GM21528 (cell line): ENCODE measurements at regions not wholly inside any gene's neighbourhood (a gene's known extent, or its start where the extent isn't known, plus 50 kb on each side); places are given as distances from the start of the nearest gene placed in this dataset.

Experiments used
- ATAC-seq: cut with Tn5 transposase; IDR thresholded peaks from one replicate; pipeline ENCODE4 v1.9.1; 2021; ENCODE audit warnings: mild to moderate bottlenecking, moderate library complexity; ENCODE audit not compliant: unreplicated experiment, low FRiP score

DNA sequence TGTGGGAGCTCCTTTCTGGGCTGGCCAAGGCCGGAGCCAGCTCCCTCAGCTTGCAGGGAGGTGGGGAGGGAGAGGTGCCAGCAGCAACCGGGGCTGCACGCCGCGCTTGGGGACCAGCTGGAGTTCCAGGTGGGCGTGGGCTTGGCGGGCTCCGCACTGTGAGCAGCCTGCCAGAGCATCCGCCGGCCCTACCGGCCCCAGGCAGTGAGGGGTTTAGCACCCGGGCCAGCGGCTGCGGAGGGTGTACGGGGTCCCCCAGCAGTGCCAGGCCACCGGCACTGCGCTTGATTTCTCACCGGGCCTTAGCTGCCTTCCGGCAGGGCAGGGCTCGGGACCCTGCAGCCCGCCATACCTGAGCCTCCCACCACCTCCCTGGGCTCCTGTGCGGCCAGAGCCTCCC lies 651.0 kb upstream of the ARPP21 start:
- ATAC-seq = no peak

GRCh38 chr3:34995796-34996430 lies 643.4 kb upstream of the ARPP21 start:
- ATAC-seq = no peak

GRCh38 chr3:34998902-34999301 lies 640.4 kb upstream of the ARPP21 start:
- ATAC-seq = no peak

- no peak for ATAC-seq
These were observed 627.1 kb upstream of the ARPP21 start for GRCh38 chr3:35012214-35012613.

DNA sequence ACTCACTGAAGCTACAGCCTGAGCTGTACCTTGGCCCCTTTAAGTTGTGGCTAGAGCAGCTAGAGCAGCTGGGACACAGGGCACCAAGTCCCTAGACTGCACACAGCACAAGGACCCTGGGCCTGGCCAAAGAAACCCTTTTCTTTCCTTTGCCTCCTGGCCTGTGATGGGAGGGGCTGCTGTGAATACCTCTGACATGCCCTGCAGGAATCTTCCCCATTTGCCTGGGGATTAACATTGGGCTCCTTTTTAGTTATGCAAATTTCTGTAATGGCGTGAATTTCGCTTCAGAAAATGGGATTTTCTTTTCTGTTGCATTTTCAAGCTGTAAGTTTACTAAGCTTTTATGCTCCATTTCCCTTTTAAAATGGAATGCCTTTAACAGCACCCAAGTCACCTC lies 611.2 kb upstream of the ARPP21 start:
- no peak for ATAC-seq

GRCh38 chr3:35042210-35042991 lies 596.9 kb upstream of the ARPP21 start:
- ATAC-seq = no peak

DNA sequence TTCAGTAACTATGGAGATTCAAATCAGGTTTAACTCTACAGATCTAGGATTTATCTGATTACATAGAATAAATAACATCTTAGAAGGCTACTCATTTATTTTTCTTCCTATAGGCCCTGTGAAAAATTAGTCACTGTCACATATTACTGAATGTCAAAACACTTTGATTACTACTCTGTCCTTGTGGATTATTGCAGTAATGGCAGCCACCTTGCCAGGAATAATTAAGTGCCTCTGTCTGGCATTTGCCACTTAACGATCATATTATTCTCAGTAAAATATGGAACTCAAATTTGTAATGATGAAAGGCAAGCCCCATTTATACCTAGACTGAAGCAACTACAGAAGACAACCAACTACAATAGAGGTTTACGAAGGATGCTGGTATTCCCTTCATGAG lies 596.3 kb upstream of the ARPP21 start:
- ATAC-seq = no peak

- no peak for ATAC-seq
These were observed 595.1 kb upstream of the ARPP21 start for GRCh38 chr3:35044190-35044589.

GRCh38 chr3:35045118-35045517 lies 594.2 kb upstream of the ARPP21 start:
- no peak for ATAC-seq

GRCh38 chr3:35064761-35065160 lies 574.6 kb upstream of the ARPP21 start:
- ATAC-seq = no peak

DNA sequence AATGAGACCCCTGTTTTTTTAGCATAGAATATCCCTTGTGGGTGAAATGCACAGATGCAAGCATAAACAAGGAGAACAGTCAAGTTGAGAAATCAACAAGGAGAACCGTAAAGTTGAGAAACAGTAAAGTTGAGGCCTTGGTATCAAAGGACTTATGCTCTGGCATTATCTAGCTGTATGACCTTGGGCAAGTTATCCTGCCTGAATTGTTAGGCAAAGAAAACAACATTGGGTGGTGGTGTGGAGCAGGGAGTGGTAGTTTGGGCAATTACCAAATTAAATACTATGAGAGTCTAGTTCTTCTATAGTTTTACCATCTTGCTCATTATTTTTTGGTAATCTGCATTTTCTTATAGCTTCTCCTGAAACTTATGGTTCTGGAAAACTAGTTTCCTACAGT lies 573.4 kb upstream of the ARPP21 start:
- ATAC-seq = no peak

DNA sequence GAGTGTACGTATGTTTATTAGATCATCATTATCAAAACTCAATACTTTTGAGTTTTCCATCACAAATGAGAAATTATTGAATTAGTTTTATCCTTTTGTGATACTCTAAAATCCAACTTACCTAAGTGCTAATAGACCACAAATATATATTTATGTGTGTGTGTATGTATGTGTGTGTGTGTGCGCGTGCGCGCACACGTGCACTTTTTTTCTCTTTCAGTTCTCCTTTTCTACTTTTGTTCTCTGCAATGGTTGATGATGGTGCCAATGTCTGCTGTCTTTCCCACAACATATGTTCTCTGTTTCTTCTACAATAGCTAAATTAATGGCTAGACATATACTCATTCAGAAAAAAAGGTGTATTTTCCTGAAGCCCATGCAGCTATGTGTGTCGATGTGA lies 571.6 kb upstream of the ARPP21 start:
- no peak for ATAC-seq

GRCh38 chr3:35070088-35070487 lies 569.2 kb upstream of the ARPP21 start:
- no peak for ATAC-seq

DNA sequence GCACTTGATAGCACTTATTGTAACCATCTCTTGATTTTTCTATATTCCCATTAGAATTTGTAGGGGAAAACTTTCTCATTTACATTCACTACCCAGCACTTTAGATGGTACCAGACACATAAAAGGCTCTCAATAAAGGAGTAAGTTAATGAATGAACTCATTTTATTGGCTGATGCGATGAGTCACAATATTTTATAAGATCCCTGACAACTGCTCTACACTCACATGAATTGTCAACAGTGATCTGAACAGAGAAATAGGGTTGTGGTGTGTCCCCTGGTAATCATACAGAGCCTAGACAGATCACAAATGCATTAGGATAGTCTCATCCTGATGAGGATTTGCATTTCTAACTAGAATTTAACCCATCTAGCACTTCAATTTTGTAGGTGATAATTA lies 567.6 kb upstream of the ARPP21 start:
- no peak for ATAC-seq

DNA sequence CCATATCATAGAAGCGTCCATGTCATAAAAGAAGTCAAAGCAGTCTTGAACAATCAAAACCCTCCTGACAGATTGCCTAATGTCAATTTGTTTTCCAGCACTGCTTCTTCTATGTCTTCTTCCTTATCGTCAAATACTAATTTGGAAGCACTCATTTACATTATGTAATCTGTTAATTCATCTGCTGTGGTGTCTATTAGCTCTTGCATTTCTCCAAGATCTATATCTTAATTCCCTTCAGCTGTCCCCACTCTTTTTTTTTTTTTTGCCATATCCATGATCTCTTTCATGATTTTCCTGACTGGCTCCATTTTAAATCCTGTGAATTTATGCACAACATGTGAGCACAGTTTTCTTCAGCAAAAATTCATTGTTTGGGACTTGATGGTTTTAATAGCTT lies 560.5 kb upstream of the ARPP21 start:
- ATAC-seq = no peak

GRCh38 chr3:35079403-35079802 lies 559.9 kb upstream of the ARPP21 start:
- no peak for ATAC-seq

- no peak for ATAC-seq
These were observed 557.4 kb upstream of the ARPP21 start for GRCh38 chr3:35081899-35082298.

GRCh38 chr3:35088943-35089342 lies 550.4 kb upstream of the ARPP21 start:
- no peak for ATAC-seq

DNA sequence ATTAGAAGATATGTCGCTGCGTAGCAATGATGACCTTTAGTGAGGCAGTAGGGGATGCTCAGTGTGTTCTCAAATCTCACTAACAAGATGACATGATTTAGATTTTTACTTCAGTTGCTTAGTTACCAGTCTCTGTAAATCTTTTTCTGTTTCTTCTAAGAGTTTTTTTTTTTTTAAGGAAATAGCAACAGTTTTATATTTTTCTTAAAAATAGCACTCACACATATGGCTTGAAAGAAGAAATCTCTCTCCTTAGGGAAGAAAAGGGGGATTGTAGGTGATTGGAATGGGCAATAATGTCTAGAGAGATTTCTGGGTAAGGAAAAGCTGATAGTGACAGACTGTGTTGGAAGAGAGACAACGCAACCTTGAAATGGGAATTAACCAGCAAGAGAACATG lies 524.6 kb upstream of the ARPP21 start:
- no peak for ATAC-seq

DNA sequence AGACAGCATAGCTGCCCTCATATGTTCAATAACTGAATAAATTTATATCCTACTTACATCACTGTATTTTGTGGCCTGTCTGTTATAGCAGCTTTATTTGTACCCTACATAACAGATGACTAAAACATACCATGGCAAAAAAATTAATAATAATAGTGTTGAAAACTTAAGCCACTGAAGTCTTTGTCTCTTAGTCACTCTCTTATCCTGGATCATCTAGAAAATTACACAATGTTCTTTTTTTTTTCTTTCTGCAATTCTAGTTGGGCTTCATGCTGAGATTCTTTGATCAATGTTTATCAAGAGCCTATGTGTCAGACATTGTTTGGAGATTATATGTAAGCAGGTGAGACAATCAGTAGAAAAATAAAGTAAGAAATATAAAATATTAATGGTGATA lies 519.3 kb upstream of the ARPP21 start:
- no peak for ATAC-seq

DNA sequence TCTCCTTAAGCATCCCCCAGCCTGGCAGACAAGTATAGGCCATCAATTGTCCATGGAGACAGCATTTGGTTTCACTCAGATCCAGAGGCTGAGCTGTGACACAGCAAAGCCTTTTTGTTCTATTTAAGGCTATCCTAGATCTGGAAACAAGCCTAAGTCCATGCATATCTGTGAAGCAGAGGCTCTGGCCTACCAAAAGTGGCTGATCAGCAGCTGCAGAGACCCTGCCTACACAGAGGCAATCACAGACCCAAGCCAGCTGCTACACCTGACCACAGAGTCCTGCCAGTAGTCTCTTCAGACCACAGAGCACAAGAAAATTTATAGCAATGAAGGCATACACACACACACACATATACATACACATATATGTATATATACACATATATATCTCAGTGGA lies 501.7 kb upstream of the ARPP21 start:
- no peak for ATAC-seq

DNA sequence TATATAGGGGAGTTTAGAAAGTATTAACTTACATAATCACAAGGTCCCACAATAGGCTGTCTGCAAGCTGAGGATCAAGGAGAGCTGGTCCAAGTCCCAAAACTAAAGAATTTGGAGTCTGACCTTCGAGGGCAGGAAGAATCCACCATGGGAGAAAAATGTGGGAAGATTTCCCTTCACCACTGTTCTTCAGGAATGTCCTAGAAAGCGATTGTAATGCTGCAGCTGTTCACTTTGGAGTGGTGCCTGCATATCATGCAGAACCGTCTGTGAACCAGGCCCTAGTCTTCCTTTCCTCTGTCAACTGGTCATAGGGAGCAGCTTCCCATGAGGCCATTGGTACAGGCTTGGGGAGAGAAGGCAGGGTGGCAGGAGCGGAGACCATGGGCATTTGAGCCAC lies 497.9 kb upstream of the ARPP21 start:
- no peak for ATAC-seq
